K562 (cell line): ENCODE measurements at regions not wholly inside any gene's neighbourhood (a gene's known extent, or its start where the extent isn't known, plus 50 kb on each side); places are given as distances from the start of the nearest gene placed in this dataset.

Experiments used
- MED1 ChIP-seq: sonication (generic); formaldehyde crosslinking; IDR thresholded peaks from 2 replicates; pipeline ENCODE4 v1.8.1; 2023; ENCODE audit warnings: missing genetic modification reagents, borderline replicate concordance
- MEF2A ChIP-seq: IDR thresholded peaks from 2 replicates; pipeline ENCODE4 v1.6.1; 2011; ENCODE audit warnings: low read depth, mild to moderate bottlenecking, low read length, moderate library complexity; ENCODE audit not compliant: control insufficient read depth
- REST ChIP-seq, 2 experiments: fragments of 450-650 bp; formaldehyde crosslinking in 1 of 2; IDR thresholded peaks; 2 replicates each; pipeline versions ENCODE4 v1.4.0 to v1.6.1; 2014 to 2020; ENCODE audit warnings: mild to moderate bottlenecking in 2 of 2, borderline replicate concordance in 1 of 2, low read depth in 1 of 2
- ZNF561 ChIP-seq: fragments of 450-650 bp; formaldehyde crosslinking; conservative IDR thresholded peaks from 2 replicates; pipeline ENCODE4 v1.4.0; 2020; ENCODE audit warnings: mild to moderate bottlenecking, moderate library complexity
- ZNF740 ChIP-seq, 3 experiments: fragments of 200-800 bp in 1 of 3; sonication (Bioruptor generic) in 1 of 3; sonication (generic) in 1 of 3; formaldehyde crosslinking in 1 of 3; IDR thresholded peaks; 2 replicates each; pipeline versions ENCODE4 v1.6.1 to v1.8.0; 2016 to 2022; ENCODE audit warnings: mild to moderate bottlenecking in 2 of 3, missing compliant biosample characterization in 2 of 3, missing genetic modification characterization in 2 of 3, missing genetic modification reagents in 1 of 3
- TF ChIP-seq, protein P1 (sequence below): fragments of 250-450 bp; sonication (Bioruptor Pico); IDR thresholded peaks from 2 replicates; pipeline ENCODE4 v1.4.0; 2020; ENCODE audit warnings: mild to moderate bottlenecking, moderate library complexity, borderline replicate concordance

DNA sequence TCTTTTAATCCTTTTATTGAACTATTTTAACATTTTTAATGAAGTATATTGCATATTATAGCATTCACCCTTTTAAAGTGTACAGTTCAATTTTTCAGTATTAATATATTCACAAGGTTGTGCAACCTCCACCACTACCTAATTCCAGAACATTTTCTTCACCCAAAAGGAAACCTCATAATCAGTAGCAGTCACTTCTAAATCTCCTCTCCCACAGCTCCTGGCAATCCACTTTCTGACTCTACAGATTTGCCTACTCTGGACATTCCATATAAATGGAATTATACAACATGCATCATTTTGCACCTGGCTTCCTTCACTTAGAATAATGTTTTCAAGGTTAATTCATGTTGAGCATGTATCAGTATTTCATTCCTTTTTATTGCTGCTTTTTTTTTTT is 55.0 kb upstream of the HRH1 start (continued):
- TF ChIP-seq REST (IDR thresholded peaks at IDR 0.05; ENCODE audit: borderline replicate concordance) (no peak), REST (CRISPR knock-in tag; IDR thresholded peaks at IDR 0.05; ENCODE audit: low read depth) (no peak), ZNF561 (CRISPR knock-in tag) (no peak), MED1 (CRISPR knock-in tag) (no peak), MEF2A (no peak), ZNF740 (CRISPR knock-in tag; IDR thresholded peaks at IDR 0.05) (no peak), ZNF740 (tag; IDR thresholded peaks at IDR 0.05) (no peak)
- TF ChIP-seq, protein P1, sequence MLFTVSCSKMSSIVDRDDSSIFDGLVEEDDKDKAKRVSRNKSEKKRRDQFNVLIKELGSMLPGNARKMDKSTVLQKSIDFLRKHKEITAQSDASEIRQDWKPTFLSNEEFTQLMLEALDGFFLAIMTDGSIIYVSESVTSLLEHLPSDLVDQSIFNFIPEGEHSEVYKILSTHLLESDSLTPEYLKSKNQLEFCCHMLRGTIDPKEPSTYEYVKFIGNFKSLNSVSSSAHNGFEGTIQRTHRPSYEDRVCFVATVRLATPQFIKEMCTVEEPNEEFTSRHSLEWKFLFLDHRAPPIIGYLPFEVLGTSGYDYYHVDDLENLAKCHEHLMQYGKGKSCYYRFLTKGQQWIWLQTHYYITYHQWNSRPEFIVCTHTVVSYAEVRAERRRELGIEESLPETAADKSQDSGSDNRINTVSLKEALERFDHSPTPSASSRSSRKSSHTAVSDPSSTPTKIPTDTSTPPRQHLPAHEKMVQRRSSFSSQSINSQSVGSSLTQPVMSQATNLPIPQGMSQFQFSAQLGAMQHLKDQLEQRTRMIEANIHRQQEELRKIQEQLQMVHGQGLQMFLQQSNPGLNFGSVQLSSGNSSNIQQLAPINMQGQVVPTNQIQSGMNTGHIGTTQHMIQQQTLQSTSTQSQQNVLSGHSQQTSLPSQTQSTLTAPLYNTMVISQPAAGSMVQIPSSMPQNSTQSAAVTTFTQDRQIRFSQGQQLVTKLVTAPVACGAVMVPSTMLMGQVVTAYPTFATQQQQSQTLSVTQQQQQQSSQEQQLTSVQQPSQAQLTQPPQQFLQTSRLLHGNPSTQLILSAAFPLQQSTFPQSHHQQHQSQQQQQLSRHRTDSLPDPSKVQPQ (CRISPR knock-in tag): no peak
